SK-N-SH (cell line): ENCODE measurements at regions not wholly inside any gene's neighbourhood (a gene's known extent, or its start where the extent isn't known, plus 50 kb on each side); places are given as distances from the start of the nearest gene placed in this dataset.

Source experiments
- CTCF ChIP-seq: fragments of 200-600 bp; sonication (generic); IDR thresholded peaks from 2 replicates; pipeline ENCODE4 v1.6.1; 2017; ENCODE audit warnings: antibody characterized with exemption, mild to moderate bottlenecking, moderate library complexity
- ELF1 ChIP-seq: IDR thresholded peaks from 2 replicates; pipeline ENCODE4 v1.4.0; 2012
- EP300 ChIP-seq, 2 experiments: IDR thresholded peaks; 2 replicates each; pipeline versions ENCODE4 v1.4.0 to v1.6.1; 2012; ENCODE audit warnings: borderline replicate concordance in 1 of 2, low read depth in 1 of 2, low read length in 1 of 2
- EZH2phosphoT487 ChIP-seq: fragments of 200-600 bp; sonication (generic); IDR thresholded peaks from 2 replicates; pipeline ENCODE4 v1.6.1; 2017; ENCODE audit warnings: low read depth, mixed run types, mild to moderate bottlenecking, antibody characterized with exemption, moderate library complexity, borderline replicate concordance
- FOXM1 ChIP-seq: IDR thresholded peaks from 2 replicates; pipeline ENCODE4 v1.4.0; 2012; ENCODE audit warnings: low read depth, mild to moderate bottlenecking
- JUND ChIP-seq: IDR thresholded peaks from 2 replicates; pipeline ENCODE4 v1.4.0; 2012
- MAX ChIP-seq: IDR thresholded peaks from 2 replicates; pipeline ENCODE4 v1.4.0; 2012; ENCODE audit warnings: low read depth
- POLR2AphosphoS5 ChIP-seq: IDR thresholded peaks from 2 replicates; pipeline ENCODE4 v1.6.1; 2012; ENCODE audit warnings: low read depth, low read length
- SIN3A ChIP-seq: IDR thresholded peaks from 2 replicates; pipeline ENCODE4 v1.6.1; 2012; ENCODE audit warnings: low read depth, mild to moderate bottlenecking, low read length, moderate library complexity, borderline replicate concordance
- TEAD4 ChIP-seq: IDR thresholded peaks from 2 replicates; pipeline ENCODE4 v1.4.0; 2012; ENCODE audit warnings: mild to moderate bottlenecking, borderline replicate concordance; ENCODE audit not compliant: insufficient read depth
- USF2 ChIP-seq: fragments of 150-350 bp; IDR thresholded peaks from 2 replicates; pipeline ENCODE4 v1.6.1; 2017; ENCODE audit warnings: antibody characterized with exemption, low read length, low read depth, borderline replicate concordance
- YY1 ChIP-seq: IDR thresholded peaks from 2 replicates; pipeline ENCODE4 v1.4.0; 2012; ENCODE audit warnings: low read depth, mild to moderate bottlenecking

GRCh38 chr2:204380141-204380881 is 165.0 kb upstream of the PARD3B start:
- no peak for TF ChIP-seq ELF1
- TF ChIP-seq CTCF, result no peak
- no peak for TF ChIP-seq EZH2phosphoT487
- TF ChIP-seq POLR2AphosphoS5, result no peak
- TF ChIP-seq EP300 (IDR thresholded peaks at IDR 0.05; ENCODE audit: borderline replicate concordance in 1 of 2, low read depth in 1 of 2, low read length in 1 of 2), result no peak
- no peak for TF ChIP-seq USF2
- no peak for TF ChIP-seq SIN3A
- TF ChIP-seq YY1, result no peak
- no peak for TF ChIP-seq MAX
- no peak for TF ChIP-seq FOXM1
- TF ChIP-seq JUND, result no peak
- TF ChIP-seq TEAD4, result no peak
